ENCODE measurements at regions not wholly inside any gene's neighbourhood (a gene's known extent, or its start where the extent isn't known, plus 50 kb on each side); places are given as distances from the start of the nearest gene placed in this dataset.

GRCh38 chr5:116739571-116739970 is 164.9 kb upstream of the SEMA6A start:
- H3K27ac Mint-ChIP-seq, result no peak overlapping the region
- H4K91ac ChIP-seq (ENCODE audit: insufficient read length, low read depth, low read length), result no peak overlapping the region
- H2AFZ ChIP-seq (ENCODE audit: low read length), result no peak overlapping the region
- H3K79me1 ChIP-seq (ENCODE audit: insufficient read depth, low read depth, low read length, poor library complexity, severe bottlenecking), result no peaks in the 10 kb centered on the region
- peaks cover 27 to 41% of the 10 kb centered on the region in 2 experiments for H3K4me1 Mint-ChIP-seq
- H3K9ac ChIP-seq (ENCODE audit: extremely low read depth, insufficient read length, low read length), result no peak overlapping the region
- H2BK12ac ChIP-seq (ENCODE audit: insufficient read length, low read depth, low read length), result no peak overlapping the region
- H2BK120ac ChIP-seq (ENCODE audit: low read depth, low read length, poor library complexity, severe bottlenecking), result no peak overlapping the region
- H3K9me3 ChIP-seq (ENCODE audit: control insufficient read depth, low read depth, low read length), result no peaks in the 10 kb centered on the region
- no peak overlapping the region for H2BK5ac ChIP-seq (ENCODE audit: insufficient read length, low read length)
- no peak for DNase-seq
- peaks cover 10 to 16% of the 10 kb centered on the region in 2 experiments for H3K9me3 Mint-ChIP-seq
- no peak overlapping the region for H3K23ac ChIP-seq (ENCODE audit: insufficient read length, low read depth, low read length)
- H3K23me2 ChIP-seq (ENCODE audit: insufficient read length, low read depth, low read length, poor library complexity, severe bottlenecking), result no peaks in the 10 kb centered on the region
- no peak overlapping the region for H2BK20ac ChIP-seq (ENCODE audit: low read depth, low read length, poor library complexity, severe bottlenecking)
- H2BK15ac ChIP-seq (ENCODE audit: low read depth, low read length), result no peak overlapping the region
- no peak overlapping the region for H3K18ac ChIP-seq (ENCODE audit: insufficient read length, low read depth, low read length)
- no peaks in the 10 kb centered on the region for H3K27me3 Mint-ChIP-seq (ENCODE audit: low read depth)
- H3K27ac ChIP-seq (ENCODE audit: insufficient read length, low read depth, low read length), result no peak overlapping the region
- no CpG with 5 or more reads among the region's 9 CpGs for WGBS (ENCODE audit: extremely low coverage, insufficient read length, low lambda C conversion rate)
- H4K20me1 ChIP-seq (ENCODE audit: control insufficient read depth, insufficient read depth, insufficient read length), result no peaks in the 10 kb centered on the region
- H4K8ac ChIP-seq (replicated peaks; ENCODE audit: insufficient read length, low read depth, low read length), result no peak overlapping the region
- no peaks in the 10 kb centered on the region; the same call in 1 of the 2 replicates for H3K4me1 ChIP-seq (ENCODE audit: insufficient read depth, low read length)
- H3K36me3 Mint-ChIP-seq (ENCODE audit: insufficient read depth in 1 of 3, low read depth in 3 of 3), result peaks cover 6 to 10% (median 10%) of the 10 kb centered on the region in 3 experiments; a peak in 6 of 7 replicates
- no peaks in the 10 kb centered on the region for H3K79me2 ChIP-seq (ENCODE audit: insufficient read depth, low read length)
- H3K14ac ChIP-seq (ENCODE audit: insufficient read depth, low read length), result peak overlapping the region; percentile 1; the same call in 1 of the 2 replicates
- no peak overlapping the region for H3K4me3 Mint-ChIP-seq
- no peak overlapping the region for H3K4me2 ChIP-seq (ENCODE audit: insufficient read depth, insufficient read length, low read length)
- no peak overlapping the region for H3K56ac ChIP-seq (ENCODE audit: insufficient read length, low read depth, low read length)
- no peaks in the 10 kb centered on the region for H3K27me3 ChIP-seq (ENCODE audit: insufficient read depth, low read length)
- no peak overlapping the region for H2AK5ac ChIP-seq (ENCODE audit: insufficient read length, low read length)
- no peak for TF ChIP-seq CTCF (conservative IDR thresholded peaks at IDR 0.05)
- H3K4ac ChIP-seq (ENCODE audit: low read depth, low read length), result no peak overlapping the region
- H3T11ph ChIP-seq (ENCODE audit: low read length), result no peak overlapping the region
- no peak overlapping the region for H4K5ac ChIP-seq (ENCODE audit: insufficient read length, low read depth, low read length)
